ENCODE measurements at regions not wholly inside any gene's neighbourhood (a gene's known extent, or its start where the extent isn't known, plus 50 kb on each side); places are given as distances from the start of the nearest gene placed in this dataset.

GRCh38 chr13:111541345-111541744 lies 220.9 kb downstream of the TEX29 start:
- DNase-seq, result no peak

- DNase-seq, result no peak
These were observed 221.5 kb downstream of the TEX29 start for GRCh38 chr13:111541752-111542529.

- DNase-seq, result no peak
These were observed 222.3 kb downstream of the TEX29 start for GRCh38 chr13:111542530-111543341.

GRCh38 chr13:111546921-111547675 lies 226.7 kb downstream of the TEX29 start:
- DNase-seq, result no peak

- no peak for DNase-seq
These were observed 227.4 kb downstream of the TEX29 start for GRCh38 chr13:111547726-111548273.

GRCh38 chr13:111548301-111548700 lies 227.9 kb downstream of the TEX29 start:
- DNase-seq, result no peak

- no peak for DNase-seq
These were observed 228.4 kb downstream of the TEX29 start for GRCh38 chr13:111548805-111549204.

- no peak for DNase-seq
These were observed 229.0 kb downstream of the TEX29 start for GRCh38 chr13:111549464-111549863.

GRCh38 chr13:111550062-111550461 lies 229.6 kb downstream of the TEX29 start:
- DNase-seq, result no peak

GRCh38 chr13:111551204-111551820 lies 230.9 kb downstream of the TEX29 start:
- no peak for DNase-seq

GRCh38 chr13:111552891-111553655 lies 232.6 kb downstream of the TEX29 start:
- DNase-seq, result no peak

GRCh38 chr13:111554539-111555267 lies 234.3 kb downstream of the TEX29 start:
- DNase-seq, result no peak

GRCh38 chr13:111555268-111555808 lies 234.9 kb downstream of the TEX29 start:
- DNase-seq, result no peak

- no peak for DNase-seq
These were observed 235.5 kb downstream of the TEX29 start for GRCh38 chr13:111555903-111556302.

- no peak for DNase-seq
These were observed 236.1 kb downstream of the TEX29 start for GRCh38 chr13:111556496-111556895.

- no peak for DNase-seq
These were observed 237.7 kb downstream of the TEX29 start for GRCh38 chr13:111557921-111558699.

GRCh38 chr13:111558700-111559088 lies 238.3 kb downstream of the TEX29 start:
- DNase-seq, result no peak

- no peak for DNase-seq
These were observed 239.4 kb downstream of the TEX29 start for GRCh38 chr13:111559612-111560403.
